TTC549 (cell line): ENCODE measurements at regions not wholly inside any gene's neighbourhood (a gene's known extent, or its start where the extent isn't known, plus 50 kb on each side); places are given as distances from the start of the nearest gene placed in this dataset.

Experiments used
- FAIRE-seq: peaks from 2 replicates; lab custom pipeline; 2012; peaks lifted over from hg19 to GRCh38; lab: Jason Lieb, UNC

- no peak for FAIRE-seq
These were observed 351.3 kb upstream of the CAMK1G start for GRCh38 chr1:209232197-209232596.

DNA sequence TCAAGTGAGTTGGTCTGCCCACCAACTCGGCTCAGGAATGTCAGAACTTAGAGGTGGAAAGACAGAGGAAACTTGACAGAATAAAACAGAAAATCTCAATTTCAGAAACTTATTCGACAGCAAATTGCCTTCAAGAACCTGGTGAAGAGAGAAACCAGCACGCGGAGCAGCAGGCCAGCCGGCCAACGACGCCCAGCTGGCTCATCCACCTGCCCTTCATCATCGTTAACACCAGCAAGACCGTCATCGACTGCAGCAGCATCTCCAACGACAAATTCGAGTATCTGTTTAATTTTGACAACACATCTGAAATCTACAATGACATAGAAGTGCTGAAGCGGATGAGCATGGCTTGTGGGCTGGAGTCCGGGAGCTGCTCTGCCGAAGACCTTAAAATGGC is 350.8 kb upstream of the CAMK1G start:
- FAIRE-seq = no peak

DNA sequence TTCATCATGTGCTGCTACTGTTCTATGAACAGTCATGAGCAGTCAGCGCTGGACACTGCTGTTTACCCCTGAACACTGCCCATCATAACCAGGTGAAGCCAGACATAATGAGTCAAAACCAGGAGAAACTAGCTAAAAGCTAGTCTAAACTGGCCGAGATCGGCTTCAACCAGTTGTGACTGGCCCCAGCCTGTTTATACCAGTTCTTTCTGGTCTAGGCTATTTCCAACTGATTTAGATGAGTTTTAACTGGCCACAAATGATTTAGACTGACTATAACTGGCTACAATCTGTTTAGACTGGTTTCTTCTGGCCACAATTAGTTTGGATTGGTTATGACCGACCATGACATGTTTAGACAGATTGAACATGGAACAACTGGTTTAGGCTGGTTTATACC is 348.3 kb upstream of the CAMK1G start:
- FAIRE-seq = no peak

GRCh38 chr1:209238356-209238755 is 345.2 kb upstream of the CAMK1G start:
- FAIRE-seq = no peak

DNA sequence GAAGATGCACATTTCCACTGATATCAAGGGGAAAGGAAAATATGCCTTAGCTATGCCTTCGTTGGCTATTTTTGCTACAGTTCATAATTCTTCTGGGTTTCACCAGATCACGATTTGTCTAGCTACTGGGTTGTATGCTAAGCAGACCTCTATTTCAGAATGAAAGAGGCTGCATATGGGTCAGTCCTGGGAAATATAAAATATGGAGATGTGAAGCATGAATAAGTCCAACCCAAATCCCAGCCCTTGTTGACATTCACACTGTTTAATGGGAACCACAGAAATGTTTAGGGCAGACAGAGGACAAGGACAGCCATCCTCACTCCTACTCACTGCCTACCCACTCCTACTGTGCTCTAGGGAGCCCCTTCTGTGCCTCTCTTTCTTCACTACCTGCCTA is 343.2 kb upstream of the CAMK1G start:
- FAIRE-seq = no peak

- FAIRE-seq = no peak
These were observed 342.0 kb upstream of the CAMK1G start for GRCh38 chr1:209241487-209241886.

DNA sequence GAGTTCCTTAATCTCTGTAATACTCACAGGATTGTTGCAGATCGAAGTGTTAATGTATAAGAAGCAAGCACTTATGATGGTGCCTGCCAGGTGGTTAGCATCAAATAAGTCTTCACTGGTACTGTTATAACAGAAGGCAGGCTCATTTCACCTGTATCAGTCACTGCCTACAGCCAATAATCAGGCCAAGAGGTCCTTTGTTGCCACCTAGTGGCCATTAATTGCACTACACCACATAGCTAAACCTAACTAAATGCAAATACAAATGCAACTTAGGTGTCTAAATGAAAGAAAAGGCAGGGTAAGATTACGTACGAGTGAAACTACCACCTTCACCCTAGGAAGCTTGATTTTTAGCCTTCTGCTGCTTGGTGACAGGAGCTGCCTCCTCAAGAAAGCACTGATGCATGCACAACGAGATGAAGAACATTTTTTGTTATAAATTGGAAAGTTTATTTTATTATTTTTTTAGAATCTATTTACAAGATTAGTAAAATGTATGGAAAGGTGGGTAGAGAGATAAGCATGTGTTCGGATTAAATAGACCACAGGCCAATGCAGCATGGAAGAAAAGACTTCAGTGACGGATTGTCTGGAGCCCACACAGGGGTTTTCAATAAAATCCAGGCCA is 334.8 kb upstream of the CAMK1G start:
- FAIRE-seq = peak; percentile 70

GRCh38 chr1:209249280-209249670 is 334.2 kb upstream of the CAMK1G start:
- FAIRE-seq = no peak

DNA sequence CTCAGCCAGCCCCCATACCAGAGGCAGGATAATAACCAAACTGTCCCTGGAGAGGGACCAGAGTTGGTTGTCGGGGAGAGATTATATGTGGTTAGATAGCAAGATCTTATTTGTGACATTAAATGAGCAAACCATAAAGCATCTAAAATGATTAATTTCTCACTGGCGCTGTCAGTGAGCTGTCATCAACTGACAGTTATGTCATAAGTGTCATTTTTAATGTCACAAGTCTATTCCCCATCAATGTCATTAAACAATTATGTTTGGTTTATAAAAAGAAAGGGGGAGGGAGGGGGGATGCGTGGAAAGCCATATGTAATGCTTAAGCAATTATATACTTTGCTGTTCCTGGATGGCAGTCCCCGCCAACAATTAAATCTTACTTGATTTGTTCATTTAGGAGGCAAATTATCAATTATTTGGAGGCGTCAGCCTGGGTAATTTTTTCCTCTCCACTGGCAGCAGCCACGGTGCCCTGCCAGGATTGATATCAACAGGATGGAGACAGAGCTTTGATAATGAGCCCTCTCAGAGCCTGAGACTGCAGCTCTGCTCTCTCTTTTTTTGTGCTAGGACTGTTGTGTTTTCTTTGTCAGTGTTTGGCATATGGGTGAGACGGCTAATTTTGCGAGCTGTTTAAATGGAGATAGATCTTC is 333.6 kb upstream of the CAMK1G start:
- no peak for FAIRE-seq

DNA sequence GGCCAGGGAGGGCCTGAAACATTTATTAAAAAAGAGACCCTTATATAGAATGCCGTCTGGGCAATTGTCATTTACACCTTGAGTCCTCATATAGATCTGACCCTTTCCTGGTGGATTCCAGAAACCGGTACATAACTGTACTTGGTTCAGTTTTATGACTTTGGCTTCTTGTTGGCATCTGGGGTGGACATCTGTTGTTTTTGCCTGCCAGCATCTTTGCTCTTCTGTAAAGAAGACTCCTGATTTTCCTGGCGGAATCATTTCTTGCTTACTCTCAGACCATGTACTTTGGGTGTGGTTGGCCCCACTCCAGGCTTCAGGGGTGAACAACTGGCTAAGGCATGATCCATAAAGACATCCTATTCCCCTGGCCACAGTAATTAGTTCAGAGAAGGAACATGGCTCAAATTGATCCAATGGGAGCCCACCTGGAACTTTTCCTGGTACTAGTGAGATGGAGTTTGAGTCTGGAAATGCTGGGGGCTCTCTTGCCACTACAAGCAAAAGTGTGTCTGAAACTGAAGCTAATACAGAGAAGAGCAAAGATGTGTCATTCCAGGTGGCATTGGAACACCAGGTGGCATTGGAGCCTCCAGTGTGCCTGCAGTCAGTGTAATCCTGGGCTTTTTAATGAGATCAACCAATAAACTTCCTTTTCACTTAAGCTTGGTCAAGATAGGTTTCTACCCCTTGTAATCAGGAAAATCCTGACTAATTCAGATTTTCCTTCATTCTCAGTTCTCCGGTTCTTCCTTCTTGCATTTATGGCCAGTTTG is 332.5 kb upstream of the CAMK1G start:
- no peak for FAIRE-seq

- FAIRE-seq = no peak
These were observed 326.7 kb upstream of the CAMK1G start for GRCh38 chr1:209256766-209257350.

DNA sequence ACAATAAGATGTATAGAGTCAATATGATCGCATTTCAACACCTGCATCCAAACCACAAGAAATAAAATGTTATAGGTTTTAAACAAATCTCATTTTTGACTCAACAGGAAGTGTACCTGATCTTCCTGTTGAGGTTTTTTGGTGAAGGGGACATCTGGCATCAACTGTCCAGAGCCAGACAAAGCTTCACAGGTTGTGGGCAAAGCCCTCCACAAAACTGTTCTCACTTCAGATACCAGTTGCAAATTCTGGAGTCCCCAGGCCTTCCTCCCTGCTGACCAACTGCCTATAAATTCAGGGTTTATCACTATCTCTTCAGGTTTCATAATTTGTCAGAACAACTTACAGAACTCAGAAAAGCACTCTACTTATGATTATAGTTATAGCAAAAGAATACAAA is 326.1 kb upstream of the CAMK1G start:
- FAIRE-seq = no peak

GRCh38 chr1:209260136-209260535 is 323.4 kb upstream of the CAMK1G start:
- FAIRE-seq = no peak

GRCh38 chr1:209262631-209263030 is 320.9 kb upstream of the CAMK1G start:
- FAIRE-seq = no peak

DNA sequence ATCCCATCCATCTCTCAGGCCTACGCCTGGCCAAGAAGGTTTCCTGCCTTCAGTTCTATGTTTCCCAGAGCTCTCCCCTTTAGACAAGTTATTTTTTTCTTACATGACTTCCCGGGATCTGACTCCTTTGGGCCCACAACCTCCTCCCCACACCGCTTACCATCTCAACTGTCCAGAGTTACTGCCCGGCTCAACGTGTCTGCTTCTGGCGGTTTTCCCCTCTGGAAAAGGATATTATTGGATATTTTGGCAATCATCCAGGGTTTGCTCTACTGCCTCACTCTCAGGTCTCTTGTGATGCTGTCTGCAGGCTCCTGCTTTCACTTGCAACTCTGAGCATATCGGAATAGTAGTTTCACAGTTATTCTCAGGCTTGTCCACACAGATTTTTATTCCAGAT is 318.2 kb upstream of the CAMK1G start:
- no peak for FAIRE-seq

GRCh38 chr1:209266590-209267205 is 316.8 kb upstream of the CAMK1G start:
- no peak for FAIRE-seq

DNA sequence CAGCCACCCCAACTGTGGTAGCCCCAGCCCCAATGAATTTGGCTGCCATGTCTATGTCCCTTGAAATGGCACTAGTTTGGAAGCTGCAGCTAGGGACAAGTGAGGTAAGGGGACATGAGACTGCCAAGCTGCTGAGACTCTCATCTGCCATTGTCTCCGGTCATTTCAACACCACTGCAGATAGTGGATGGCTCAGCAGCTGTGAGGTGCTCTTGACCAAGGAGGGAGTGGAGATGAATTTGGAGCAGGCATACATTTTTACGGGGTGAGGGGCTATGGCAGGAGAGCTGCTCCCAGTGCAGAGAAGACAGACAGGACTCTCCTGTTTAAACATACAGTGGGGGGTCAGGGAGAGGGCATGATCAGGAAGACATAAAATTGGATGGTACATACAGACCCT is 315.5 kb upstream of the CAMK1G start:
- no peak for FAIRE-seq

DNA sequence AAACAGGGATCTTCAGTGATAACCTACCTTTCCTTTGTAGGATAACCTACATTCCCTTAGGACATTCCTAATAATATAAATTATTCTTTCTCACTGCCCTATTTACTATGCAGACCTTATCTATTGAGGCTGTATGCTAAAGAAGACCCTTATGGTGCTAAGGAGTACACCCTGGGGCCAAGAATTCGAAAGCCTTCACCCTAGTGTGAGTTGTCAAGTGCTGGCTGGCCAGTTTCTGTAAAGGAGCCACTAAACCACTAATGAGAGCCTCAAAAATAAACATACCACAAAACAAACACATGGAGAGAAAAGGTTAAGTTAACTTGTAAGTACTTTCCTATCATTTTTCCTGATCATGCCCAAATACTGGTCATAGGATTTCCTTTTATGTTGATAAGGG is 315.0 kb upstream of the CAMK1G start:
- no peak for FAIRE-seq

GRCh38 chr1:209276321-209276720 is 307.2 kb upstream of the CAMK1G start:
- FAIRE-seq = no peak

GRCh38 chr1:209277662-209278061 is 305.9 kb upstream of the CAMK1G start:
- no peak for FAIRE-seq

GRCh38 chr1:209291715-209292114 is 291.8 kb upstream of the CAMK1G start:
- FAIRE-seq = no peak

DNA sequence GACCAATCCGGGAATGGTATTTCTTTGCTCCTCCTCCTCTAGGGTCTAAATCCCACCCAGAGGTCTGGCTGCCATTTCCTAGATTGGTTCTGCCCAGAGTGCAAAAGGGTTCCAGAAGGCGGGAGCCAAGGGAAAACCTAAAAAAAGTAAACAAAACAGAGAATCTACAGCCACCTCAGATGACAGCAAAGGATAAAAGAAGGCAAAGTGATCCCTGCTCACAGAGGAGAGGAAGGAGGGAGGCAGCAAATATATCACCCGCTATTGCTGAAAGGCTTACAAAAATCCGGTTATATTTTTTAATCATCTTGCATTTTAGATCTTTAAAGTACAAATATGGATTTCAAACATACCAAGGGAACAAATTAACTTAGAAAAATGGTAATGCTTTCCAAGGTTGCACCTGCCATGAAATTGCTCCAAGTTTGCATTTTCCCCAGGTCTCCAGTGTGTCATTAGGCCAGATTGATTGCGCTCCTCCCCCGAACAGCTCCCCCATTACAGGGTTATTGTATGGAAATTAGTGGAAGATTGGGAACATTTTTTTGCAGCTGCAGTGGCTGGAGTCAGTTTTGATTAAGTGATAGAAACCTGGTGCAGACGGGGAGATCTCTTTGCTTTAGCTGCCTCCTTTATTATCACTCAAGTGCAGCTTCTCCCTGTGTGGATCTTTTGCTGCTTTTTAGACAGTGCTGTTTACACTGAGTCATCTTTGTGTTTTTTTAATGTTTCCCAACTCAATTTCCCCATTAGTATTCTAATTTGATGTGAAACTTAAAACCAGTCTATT is 280.5 kb upstream of the CAMK1G start:
- FAIRE-seq = no peak
